GM19467 (cell line): ENCODE measurements at regions not wholly inside any gene's neighbourhood (a gene's known extent, or its start where the extent isn't known, plus 50 kb on each side); places are given as distances from the start of the nearest gene placed in this dataset.
"Not testable (repeated sequence)": the region's sequence is repeated elsewhere in the genome, so short reads cannot be mapped to it uniquely, and the experiment has no call there.

Experiments used
- ATAC-seq: cut with Tn5 transposase; IDR thresholded peaks from one replicate; pipeline ENCODE4 v1.9.1; 2021; ENCODE audit warnings: mild to moderate bottlenecking, moderate library complexity; ENCODE audit not compliant: unreplicated experiment

- no peak for ATAC-seq
Observed at GRCh38 chr7:86592185-86592584, 51.5 kb upstream of the GRM3 start.

- no peak for ATAC-seq
Observed at GRCh38 chr7:86574006-86574405, 69.7 kb upstream of the GRM3 start.

- no peak for ATAC-seq
Observed at GRCh38 chr7:86558680-86559501, 84.8 kb upstream of the GRM3 start.

GRCh38 chr7:86534641-86535040 is 109.1 kb upstream of the GRM3 start:
- ATAC-seq = no peak

- no peak for ATAC-seq
Observed at GRCh38 chr7:86504229-86504628, 139.5 kb upstream of the GRM3 start.

GRCh38 chr7:86499986-86500385 is 143.7 kb upstream of the GRM3 start:
- no peak for ATAC-seq

GRCh38 chr7:86485827-86486226 is 157.9 kb upstream of the GRM3 start:
- no peak for ATAC-seq

- no peak for ATAC-seq
Observed at GRCh38 chr7:86479144-86479543, 164.6 kb upstream of the GRM3 start.

- ATAC-seq = no peak
Observed at GRCh38 chr7:86477343-86477935, 166.3 kb upstream of the GRM3 start.

- ATAC-seq = no peak
Observed at GRCh38 chr7:86470763-86471162, 172.9 kb upstream of the GRM3 start.

- peak; percentile 99 for ATAC-seq
Observed at GRCh38 chr7:86469680-86470295, 173.9 kb upstream of the GRM3 start.

GRCh38 chr7:86454753-86455152 is 189.0 kb upstream of the GRM3 start:
- ATAC-seq = no peak

GRCh38 chr7:86453454-86453853 is 190.3 kb upstream of the GRM3 start:
- no peak for ATAC-seq

- ATAC-seq = no peak
Observed at GRCh38 chr7:86448856-86449255, 194.9 kb upstream of the GRM3 start.

- ATAC-seq = no peak
Observed at GRCh38 chr7:86445285-86445684, 198.4 kb upstream of the GRM3 start.

GRCh38 chr7:86444245-86444644 is 199.5 kb upstream of the GRM3 start:
- no peak for ATAC-seq

GRCh38 chr7:86440420-86440819 is 203.3 kb upstream of the GRM3 start:
- not testable (repeated sequence) for ATAC-seq

GRCh38 chr7:86437951-86438450 is 205.7 kb upstream of the GRM3 start:
- ATAC-seq = no peak

- ATAC-seq = no peak
Observed at GRCh38 chr7:86431761-86432160, 211.9 kb upstream of the GRM3 start.

- no peak for ATAC-seq
Observed at GRCh38 chr7:86411814-86412213, 231.9 kb upstream of the GRM3 start.

- no peak for ATAC-seq
Observed at GRCh38 chr7:86407291-86407690, 236.4 kb upstream of the GRM3 start.

GRCh38 chr7:86391813-86392212 is 251.9 kb upstream of the GRM3 start:
- no peak for ATAC-seq
